ENCODE measurements at regions not wholly inside any gene's neighbourhood (a gene's known extent, or its start where the extent isn't known, plus 50 kb on each side); places are given as distances from the start of the nearest gene placed in this dataset.

DNA sequence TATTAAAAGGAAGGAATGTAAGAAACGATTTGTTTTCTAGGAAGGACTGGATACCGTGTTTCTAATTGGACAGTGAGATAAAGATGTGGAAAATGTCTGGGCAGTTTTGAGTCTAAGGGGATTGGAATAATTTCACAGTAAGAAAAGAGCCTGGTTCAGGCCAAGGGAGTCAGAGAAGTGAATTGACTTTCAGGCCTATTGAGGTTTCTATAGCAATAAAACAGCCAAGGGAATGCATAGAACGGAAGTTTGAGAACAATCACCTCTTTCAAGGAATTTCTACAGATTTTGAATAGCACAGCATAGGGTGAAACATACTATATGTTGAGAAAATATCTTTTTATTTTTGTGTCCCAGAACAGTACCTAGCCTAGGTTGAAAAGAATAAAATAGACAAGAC lies 271.6 kb upstream of the TRPM3 start:
- no peak for ATAC-seq
- H3K4me3 ChIP-seq, result no peak overlapping the region
- TF ChIP-seq, protein P1, sequence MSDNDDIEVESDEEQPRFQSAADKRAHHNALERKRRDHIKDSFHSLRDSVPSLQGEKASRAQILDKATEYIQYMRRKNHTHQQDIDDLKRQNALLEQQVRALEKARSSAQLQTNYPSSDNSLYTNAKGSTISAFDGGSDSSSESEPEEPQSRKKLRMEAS (IDR thresholded peaks at IDR 0.05), result no peak
- TF ChIP-seq HOXA7 (CRISPR knock-in tag; IDR thresholded peaks at IDR 0.05) (no peak), SMC3 (IDR thresholded peaks at IDR 0.05) (no peak), SREBF2 (IDR thresholded peaks at IDR 0.05) (no peak), GATA3 (IDR thresholded peaks at IDR 0.05; ENCODE audit: borderline replicate concordance) (no peak), HEYL (CRISPR knock-in tag; IDR thresholded peaks at IDR 0.05) (no peak), JUNB (IDR thresholded peaks at IDR 0.05) (no peak), FOSL2 (IDR thresholded peaks at IDR 0.05) (no peak), FOSL2 (CRISPR knock-in tag; IDR thresholded peaks at IDR 0.05) (no peak), ZNF302 (CRISPR knock-in tag; IDR thresholded peaks at IDR 0.05) (no peak), FOSB (CRISPR knock-in tag; IDR thresholded peaks at IDR 0.05) (no peak), RAD21 (conservative IDR thresholded peaks at IDR 0.05 in 1 of 2, IDR thresholded peaks at IDR 0.05 in 1 of 2) (no peak), TP53 (CRISPR knock-in tag; IDR thresholded peaks at IDR 0.05) (no peak), ATOH8 (CRISPR knock-in tag; IDR thresholded peaks at IDR 0.05; ENCODE audit: low read depth) (no peak)
- TF ChIP-seq, protein P2, sequence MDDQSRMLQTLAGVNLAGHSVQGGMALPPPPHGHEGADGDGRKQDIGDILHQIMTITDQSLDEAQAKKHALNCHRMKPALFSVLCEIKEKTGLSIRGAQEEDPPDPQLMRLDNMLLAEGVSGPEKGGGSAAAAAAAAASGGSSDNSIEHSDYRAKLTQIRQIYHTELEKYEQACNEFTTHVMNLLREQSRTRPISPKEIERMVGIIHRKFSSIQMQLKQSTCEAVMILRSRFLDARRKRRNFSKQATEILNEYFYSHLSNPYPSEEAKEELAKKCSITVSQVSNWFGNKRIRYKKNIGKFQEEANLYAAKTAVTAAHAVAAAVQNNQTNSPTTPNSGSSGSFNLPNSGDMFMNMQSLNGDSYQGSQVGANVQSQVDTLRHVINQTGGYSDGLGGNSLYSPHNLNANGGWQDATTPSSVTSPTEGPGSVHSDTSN (IDR thresholded peaks at IDR 0.05), result no peak
- TF ChIP-seq, protein P3, sequence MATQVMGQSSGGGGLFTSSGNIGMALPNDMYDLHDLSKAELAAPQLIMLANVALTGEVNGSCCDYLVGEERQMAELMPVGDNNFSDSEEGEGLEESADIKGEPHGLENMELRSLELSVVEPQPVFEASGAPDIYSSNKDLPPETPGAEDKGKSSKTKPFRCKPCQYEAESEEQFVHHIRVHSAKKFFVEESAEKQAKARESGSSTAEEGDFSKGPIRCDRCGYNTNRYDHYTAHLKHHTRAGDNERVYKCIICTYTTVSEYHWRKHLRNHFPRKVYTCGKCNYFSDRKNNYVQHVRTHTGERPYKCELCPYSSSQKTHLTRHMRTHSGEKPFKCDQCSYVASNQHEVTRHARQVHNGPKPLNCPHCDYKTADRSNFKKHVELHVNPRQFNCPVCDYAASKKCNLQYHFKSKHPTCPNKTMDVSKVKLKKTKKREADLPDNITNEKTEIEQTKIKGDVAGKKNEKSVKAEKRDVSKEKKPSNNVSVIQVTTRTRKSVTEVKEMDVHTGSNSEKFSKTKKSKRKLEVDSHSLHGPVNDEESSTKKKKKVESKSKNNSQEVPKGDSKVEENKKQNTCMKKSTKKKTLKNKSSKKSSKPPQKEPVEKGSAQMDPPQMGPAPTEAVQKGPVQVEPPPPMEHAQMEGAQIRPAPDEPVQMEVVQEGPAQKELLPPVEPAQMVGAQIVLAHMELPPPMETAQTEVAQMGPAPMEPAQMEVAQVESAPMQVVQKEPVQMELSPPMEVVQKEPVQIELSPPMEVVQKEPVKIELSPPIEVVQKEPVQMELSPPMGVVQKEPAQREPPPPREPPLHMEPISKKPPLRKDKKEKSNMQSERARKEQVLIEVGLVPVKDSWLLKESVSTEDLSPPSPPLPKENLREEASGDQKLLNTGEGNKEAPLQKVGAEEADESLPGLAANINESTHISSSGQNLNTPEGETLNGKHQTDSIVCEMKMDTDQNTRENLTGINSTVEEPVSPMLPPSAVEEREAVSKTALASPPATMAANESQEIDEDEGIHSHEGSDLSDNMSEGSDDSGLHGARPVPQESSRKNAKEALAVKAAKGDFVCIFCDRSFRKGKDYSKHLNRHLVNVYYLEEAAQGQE (IDR thresholded peaks at IDR 0.05), result no peak
- TF ChIP-seq, protein P4, sequence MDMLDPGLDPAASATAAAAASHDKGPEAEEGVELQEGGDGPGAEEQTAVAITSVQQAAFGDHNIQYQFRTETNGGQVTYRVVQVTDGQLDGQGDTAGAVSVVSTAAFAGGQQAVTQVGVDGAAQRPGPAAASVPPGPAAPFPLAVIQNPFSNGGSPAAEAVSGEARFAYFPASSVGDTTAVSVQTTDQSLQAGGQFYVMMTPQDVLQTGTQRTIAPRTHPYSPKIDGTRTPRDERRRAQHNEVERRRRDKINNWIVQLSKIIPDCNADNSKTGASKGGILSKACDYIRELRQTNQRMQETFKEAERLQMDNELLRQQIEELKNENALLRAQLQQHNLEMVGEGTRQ (IDR thresholded peaks at IDR 0.05), result no peak
- TF ChIP-seq, protein P5, sequence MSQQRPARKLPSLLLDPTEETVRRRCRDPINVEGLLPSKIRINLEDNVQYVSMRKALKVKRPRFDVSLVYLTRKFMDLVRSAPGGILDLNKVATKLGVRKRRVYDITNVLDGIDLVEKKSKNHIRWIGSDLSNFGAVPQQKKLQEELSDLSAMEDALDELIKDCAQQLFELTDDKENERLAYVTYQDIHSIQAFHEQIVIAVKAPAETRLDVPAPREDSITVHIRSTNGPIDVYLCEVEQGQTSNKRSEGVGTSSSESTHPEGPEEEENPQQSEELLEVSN (IDR thresholded peaks at IDR 0.05; ENCODE audit: borderline replicate concordance, low read depth), result no peak
- 2% methylated on average over 3 of the region's 3 CpGs for WGBS (ENCODE audit: missing lambda C conversion rate)
- ChIA-PET CTCF (no interaction called here), POLR2A (no interaction called here)
- H3K9me3 ChIP-seq, result no peaks in the 10 kb centered on the region
- no peak for FAIRE-seq
- H3K4me2 ChIP-seq, result no peak overlapping the region
- H3K27ac ChIP-seq, result no peak overlapping the region
- no peaks in the 10 kb centered on the region for H3K4me1 ChIP-seq
- no peak for DNase-seq (ENCODE audit: low read depth in 1 of 2, low spot score in 1 of 2)

DNA sequence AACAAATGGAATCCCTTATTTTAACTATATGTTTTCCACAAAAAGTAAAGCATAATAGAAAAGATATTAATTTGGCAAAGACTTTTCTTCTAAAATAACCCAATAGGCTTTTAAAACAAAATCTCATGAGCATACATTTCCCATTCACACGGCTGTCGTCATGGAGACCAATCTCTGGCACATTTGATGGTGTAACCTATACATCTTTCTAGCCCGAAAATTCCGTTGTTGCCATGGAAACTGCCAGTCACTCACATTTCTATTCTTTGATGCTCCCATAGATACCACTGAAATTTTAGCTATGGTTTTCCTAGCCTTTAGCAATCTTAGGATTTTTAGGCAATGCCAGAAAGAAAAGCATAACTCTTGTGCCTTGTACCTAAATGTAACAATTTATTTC lies 262.9 kb upstream of the TRPM3 start:
- no peak for ATAC-seq
- Histone ChIP-seq H3K4me1 (no peaks in the 10 kb centered on the region), H3K27ac (no peak overlapping the region), H3K4me3 (no peak overlapping the region), H3K9me3 (no peaks in the 10 kb centered on the region), H3K4me2 (no peak overlapping the region)
- POLR2A ChIA-PET, result no interaction called here
- CTCF ChIA-PET, result no interaction called here
- DNase-seq (ENCODE audit: low read depth in 1 of 2, low spot score in 1 of 2), result no peak
- FAIRE-seq, result no peak
- 7% methylated on average over 4 of the region's 4 CpGs for WGBS (ENCODE audit: missing lambda C conversion rate)
- no peak for TF ChIP-seq CBX8 (IDR thresholded peaks at IDR 0.05)
- TF ChIP-seq ZSCAN20 (CRISPR knock-in tag; IDR thresholded peaks at IDR 0.05), result no peak
- TF ChIP-seq, protein P2 (IDR thresholded peaks at IDR 0.05), result no peak
- TF ChIP-seq PHF8 (IDR thresholded peaks at IDR 0.05; ENCODE audit: borderline replicate concordance, low read depth), result no peak
- TF ChIP-seq EHF (CRISPR knock-in tag; IDR thresholded peaks at IDR 0.05), result no peak
- no peak for TF ChIP-seq CBX2 (IDR thresholded peaks at IDR 0.05; ENCODE audit: borderline replicate concordance, low read depth)
- TF ChIP-seq BHLHE40 (IDR thresholded peaks at IDR 0.05; ENCODE audit: low read depth, low read length), result no peak
- TF ChIP-seq, protein P1 (IDR thresholded peaks at IDR 0.05), result no peak
- TF ChIP-seq RAD21 (conservative IDR thresholded peaks at IDR 0.05 in 1 of 2, IDR thresholded peaks at IDR 0.05 in 1 of 2), result no peak
- no peak for TF ChIP-seq ATOH8 (CRISPR knock-in tag; IDR thresholded peaks at IDR 0.05; ENCODE audit: low read depth)
- no peak for TF ChIP-seq ZC3H11A (IDR thresholded peaks at IDR 0.05)
- no peak for TF ChIP-seq MAZ (IDR thresholded peaks at IDR 0.05; ENCODE audit: borderline replicate concordance, low read depth, low read length)
- TF ChIP-seq HEYL (CRISPR knock-in tag; IDR thresholded peaks at IDR 0.05), result no peak
- no peak for TF ChIP-seq ZNF302 (CRISPR knock-in tag; IDR thresholded peaks at IDR 0.05)
- TF ChIP-seq HES2 (IDR thresholded peaks at IDR 0.05), result no peak
- no peak for TF ChIP-seq SMC3 (IDR thresholded peaks at IDR 0.05)
- TF ChIP-seq POLR2A (IDR thresholded peaks at IDR 0.05; ENCODE audit: low read length), result no peak
- TF ChIP-seq TFCP2L1 (CRISPR knock-in tag; IDR thresholded peaks at IDR 0.05), result no peak

Measured in A549 (cell line).